H1 (cell line): ENCODE measurements at regions not wholly inside any gene's neighbourhood (a gene's known extent, or its start where the extent isn't known, plus 50 kb on each side); places are given as distances from the start of the nearest gene placed in this dataset.
"Not testable (repeated sequence)": the region's sequence is repeated elsewhere in the genome, so short reads cannot be mapped to it uniquely, and the experiment has no call there.

Source experiments
- CTCF ChIA-PET: fragments of 300-600 bp; sonication (Branson Sonifier 250); formaldehyde crosslinking; loops from one replicate; lab custom pipeline; 2021; ENCODE audit not compliant: partially characterized antibody; lab: Charles Lee
- POLR2A ChIA-PET: fragments of 300-600 bp; sonication (Branson Sonifier 250); formaldehyde crosslinking; loops from one replicate; lab custom pipeline; 2021; ENCODE audit warnings: inconsistent platforms; ENCODE audit not compliant: partially characterized antibody; lab: Charles Lee
- DNase-seq, 2 experiments: peaks; one replicate each; pipeline versions ENCODE4 v3.0.0 to v3.0.0-alpha.2; 2010 to 2022; ENCODE audit warnings: low spot score in 2 of 2, low read depth in 1 of 2, mixed read lengths in 1 of 2
- FAIRE-seq: peaks from 2 replicates; lab custom pipeline; 2011; peaks lifted over from hg19 to GRCh38; lab: Jason Lieb, UNC
- H2AFZ ChIP-seq: 2 replicates; pipeline ENCODE4 v1.8.1; 2012; ENCODE audit warnings: low read length, inconsistent platforms
- H2AK5ac ChIP-seq: 2 replicates; pipeline ENCODE4 v1.6.1; 2013; ENCODE audit warnings: low read depth, low read length
- H2BK120ac ChIP-seq: replicated peaks from 2 replicates; pipeline ENCODE3; 2013; ENCODE audit warnings: low read depth, low read length, inconsistent platforms
- H2BK12ac ChIP-seq: 2 replicates; pipeline ENCODE4 v1.6.1; 2013; ENCODE audit warnings: low read depth, low read length
- H2BK15ac ChIP-seq: 2 replicates; pipeline ENCODE4 v1.6.1; 2013; ENCODE audit warnings: low read length
- H2BK20ac ChIP-seq: 2 replicates; pipeline ENCODE4 v1.6.1; 2013; ENCODE audit warnings: low read length
- H2BK5ac ChIP-seq: 2 replicates; pipeline ENCODE4 v1.6.1; 2013; ENCODE audit warnings: low read depth, low read length
- H3K14ac ChIP-seq: 2 replicates; pipeline ENCODE4 v1.6.1; 2013; ENCODE audit warnings: inconsistent platforms; ENCODE audit not compliant: insufficient read length
- H3K18ac ChIP-seq: 2 replicates; pipeline ENCODE4 v1.6.1; 2013; ENCODE audit warnings: low read length; ENCODE audit errors: extremely low read depth
- H3K23ac ChIP-seq: 2 replicates; pipeline ENCODE4 v1.6.1; 2013; ENCODE audit warnings: inconsistent platforms; ENCODE audit not compliant: insufficient read length
- H3K23me2 ChIP-seq: 2 replicates; pipeline ENCODE4 v1.6.1; 2013; ENCODE audit warnings: low read depth, low read length
- H3K27ac ChIP-seq: 2 replicates; pipeline ENCODE4 v1.6.1; 2011; ENCODE audit warnings: low read depth, low read length, inconsistent platforms
- H3K27me3 ChIP-seq, 4 experiments: replicated peaks in 1 of 4; 1 replicate in 1 of 4; 2 replicates in 3 of 4; pipeline versions ENCODE4 v1.6.1 to v1.8.1; 2011 to 2013; ENCODE audit warnings: low read length in 3 of 4, mild to moderate bottlenecking in 3 of 4, inconsistent platforms in 2 of 4, mixed read lengths in 2 of 4, moderate library complexity in 1 of 4; ENCODE audit not compliant: control insufficient read depth in 3 of 4, insufficient read depth in 3 of 4; ENCODE audit errors: extremely low read depth in 1 of 4
- H3K36me3 ChIP-seq, 4 experiments: 2 replicates each; pipeline versions ENCODE4 v1.6.1 to v1.8.1; 2011 to 2013; ENCODE audit warnings: mild to moderate bottlenecking in 4 of 4, low read length in 3 of 4, moderate library complexity in 2 of 4, control low read depth in 1 of 4, inconsistent platforms in 1 of 4; ENCODE audit not compliant: insufficient read depth in 4 of 4, control insufficient read depth in 2 of 4
- H3K4ac ChIP-seq: replicated peaks from 2 replicates; pipeline ENCODE3; 2013; ENCODE audit warnings: low read length, low read depth, mixed read lengths, inconsistent platforms; ENCODE audit not compliant: insufficient read length
- H3K4me1 ChIP-seq, 4 experiments: replicated peaks in 1 of 4; 1 replicate in 1 of 4; 2 replicates in 3 of 4; pipeline versions ENCODE4 v1.6.1 to v1.8.1; 2011 to 2013; ENCODE audit warnings: low read length in 3 of 4, inconsistent platforms in 2 of 4, mixed read lengths in 1 of 4; ENCODE audit not compliant: insufficient read depth in 4 of 4, control insufficient read depth in 3 of 4
- H3K4me2 ChIP-seq, 2 experiments: 2 replicates each; pipeline versions ENCODE4 v1.6.1 to v1.8.1; 2011 to 2013; ENCODE audit warnings: low read depth in 2 of 2, low read length in 2 of 2, control low read depth in 1 of 2, inconsistent platforms in 1 of 2, mild to moderate bottlenecking in 1 of 2; ENCODE audit not compliant: insufficient read depth in 1 of 2
- H3K4me3 ChIP-seq, 4 experiments: fragments of 200-600, 300-600 bp in 1 of 4; sonication (generic), shearing (Covaris generic), sonication (Bioruptor Twin) in 1 of 4; 2 replicates each; pipeline versions ENCODE4 v1.5.1 to v1.8.1; 2011 to 2016; ENCODE audit warnings: low read length in 4 of 4, low read depth in 3 of 4, control low read depth in 2 of 4, inconsistent platforms in 2 of 4, mild to moderate bottlenecking in 2 of 4, mixed read lengths in 1 of 4, moderate library complexity in 1 of 4; ENCODE audit not compliant: insufficient read depth in 2 of 4; ENCODE audit errors: extremely low read depth in 1 of 4
- H3K56ac ChIP-seq: replicated peaks from 2 replicates; pipeline ENCODE3; 2013; ENCODE audit warnings: low read depth, mild to moderate bottlenecking, mixed read lengths, low read length, inconsistent platforms; ENCODE audit not compliant: insufficient read length
- H3K79me1 ChIP-seq: 2 replicates; pipeline ENCODE4 v1.6.1; 2013; ENCODE audit warnings: low read depth, low read length, control low read depth
- H3K79me2 ChIP-seq, 2 experiments: 2 replicates each; pipeline versions ENCODE4 v1.6.1 to v1.8.1; 2012 to 2013; ENCODE audit warnings: low read length in 2 of 2, mild to moderate bottlenecking in 2 of 2, inconsistent platforms in 1 of 2; ENCODE audit not compliant: insufficient read depth in 2 of 2, control insufficient read depth in 1 of 2
- H3K9ac ChIP-seq, 4 experiments: replicated peaks in 1 of 4; 1 replicate in 1 of 4; 2 replicates in 3 of 4; pipeline versions ENCODE4 v1.6.1 to v1.8.1; 2011 to 2013; ENCODE audit warnings: low read depth in 3 of 4, low read length in 3 of 4, control low read depth in 2 of 4, mild to moderate bottlenecking in 2 of 4, moderate library complexity in 2 of 4, inconsistent platforms in 1 of 4; ENCODE audit errors: extremely low read depth in 1 of 4
- H3K9me3 ChIP-seq, 2 experiments: 2 replicates each; pipeline versions ENCODE4 v1.6.1 to v1.8.1; 2012 to 2013; ENCODE audit warnings: mild to moderate bottlenecking in 2 of 2, moderate library complexity in 2 of 2, control low read depth in 1 of 2, inconsistent platforms in 1 of 2, low read depth in 1 of 2, low read length in 1 of 2, mixed read lengths in 1 of 2; ENCODE audit not compliant: insufficient read depth in 2 of 2
- H4K20me1 ChIP-seq, 2 experiments: replicated peaks in 1 of 2; 2 replicates each; pipeline versions ENCODE3 to v1.8.1; 2011 to 2013; ENCODE audit warnings: inconsistent platforms in 2 of 2, low read length in 2 of 2, mild to moderate bottlenecking in 1 of 2; ENCODE audit not compliant: insufficient read depth in 2 of 2, control insufficient read depth in 1 of 2
- H4K5ac ChIP-seq: 2 replicates; pipeline ENCODE4 v1.6.1; 2013; ENCODE audit warnings: low read length, low read depth, mixed read lengths, inconsistent platforms; ENCODE audit not compliant: insufficient read length
- H4K8ac ChIP-seq: 2 replicates; pipeline ENCODE4 v1.8.0; 2013; ENCODE audit warnings: mild to moderate bottlenecking, moderate library complexity, low read length, inconsistent platforms; ENCODE audit not compliant: insufficient read depth; ENCODE audit errors: extremely low read depth
- H4K91ac ChIP-seq: replicated peaks from 2 replicates; pipeline ENCODE3; 2013; ENCODE audit warnings: low read length, mixed read lengths, inconsistent platforms; ENCODE audit not compliant: insufficient read length

DNA sequence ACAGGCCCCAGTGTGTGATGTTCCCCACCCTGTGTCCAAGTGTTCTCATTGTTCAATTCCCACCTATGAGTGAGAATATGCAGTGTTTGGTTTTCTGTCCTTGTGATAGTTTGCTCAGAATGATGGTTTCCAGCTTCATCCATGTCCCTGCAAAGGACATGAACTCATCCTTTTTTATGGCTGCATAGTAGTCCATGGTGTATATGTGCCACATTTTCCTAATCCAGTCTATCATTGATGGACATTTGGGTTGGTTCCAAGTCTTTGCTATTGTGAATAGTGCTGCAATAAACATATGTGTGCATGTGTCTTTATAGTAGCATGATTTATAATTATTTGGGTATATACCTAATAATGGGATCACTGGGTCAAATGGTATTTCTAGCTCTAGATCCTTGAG is 115.0 kb upstream of the TBX18 start:
- H3K23ac ChIP-seq, H2AFZ ChIP-seq, H2BK15ac ChIP-seq, H3K36me3 ChIP-seq, H3K23me2 ChIP-seq, H3K27ac ChIP-seq, H3K4me1 ChIP-seq, H3K9me3 ChIP-seq, H4K91ac ChIP-seq, H3K18ac ChIP-seq, H2BK120ac ChIP-seq, H4K20me1 ChIP-seq, H2BK5ac ChIP-seq, H4K8ac ChIP-seq, H3K14ac ChIP-seq, POLR2A ChIA-PET, H3K4me2 ChIP-seq, H4K5ac ChIP-seq, H2AK5ac ChIP-seq, FAIRE-seq, H3K79me2 ChIP-seq, CTCF ChIA-PET, DNase-seq, H3K56ac ChIP-seq, H2BK12ac ChIP-seq, H2BK20ac ChIP-seq, H3K9ac ChIP-seq, H3K4ac ChIP-seq, H3K4me3 ChIP-seq, H3K79me1 ChIP-seq, H3K27me3 ChIP-seq: not testable (repeated sequence)
